Activated T-cell treated with anti-CD3 and anti-CD28 coated beads, Interleukin-2, amount 50 U/mL, for 72 hours (primary cell): ENCODE measurements at regions not wholly inside any gene's neighbourhood (a gene's known extent, or its start where the extent isn't known, plus 50 kb on each side); places are given as distances from the start of the nearest gene placed in this dataset.

Source experiments
- ATAC-seq, 2 donors: fragments of 150-1000 bp; cut with Tn5 transposase; replicated peaks in 1 of 2; 2 replicates each; pipeline ENCODE4 v1.10.0; 2021; ENCODE audit warnings: moderate library complexity in 2 of 2, mild to moderate bottlenecking in 1 of 2
- DNase-seq, 2 donors: peaks; one replicate each; pipeline ENCODE4 v3.0.0; 2021 to 2022; ENCODE audit warnings: mixed read lengths in 1 of 2
- H3K27ac Mint-ChIP-seq: one replicate; pipeline ENCODE4 v1.8.0; 2022; ENCODE audit warnings: mild to moderate bottlenecking, moderate library complexity, mixed read lengths
- H3K27me3 Mint-ChIP-seq: one replicate; pipeline ENCODE4 v1.8.0; 2022; ENCODE audit warnings: low read depth, mixed read lengths
- H3K36me3 Mint-ChIP-seq, 2 donors: one replicate each; pipeline ENCODE4 v1.8.0; 2022; ENCODE audit warnings: mixed read lengths in 2 of 2, mild to moderate bottlenecking in 1 of 2; ENCODE audit not compliant: insufficient read depth in 2 of 2
- H3K4me1 Mint-ChIP-seq: one replicate; pipeline ENCODE4 v1.8.0; 2022; ENCODE audit warnings: low read depth, mixed read lengths
- H3K4me3 Mint-ChIP-seq, 2 donors: one replicate each; pipeline ENCODE4 v1.8.0; 2022; ENCODE audit warnings: mild to moderate bottlenecking in 2 of 2, mixed read lengths in 2 of 2, moderate library complexity in 2 of 2
- H3K9me3 Mint-ChIP-seq, 2 donors: one replicate each; pipeline ENCODE4 v1.8.0; 2022; ENCODE audit warnings: mixed read lengths in 2 of 2

GRCh38 chr1:91071838-91072237 lies 50.0 kb upstream of the ZNF644 start:
- Mint-ChIP-seq H3K4me3 (no peak overlapping the region), H3K4me1 (no peaks in the 10 kb centered on the region), H3K36me3 (no peaks in the 10 kb centered on the region), H3K9me3 (peaks cover 0 to 3% of the 10 kb centered on the region in 2 donors), H3K27ac (no peak overlapping the region), H3K27me3 (peaks cover 11% of the 10 kb centered on the region)
- DNase-seq (no peak), ATAC-seq (no peak)
